ENCODE measurements at regions not wholly inside any gene's neighbourhood (a gene's known extent, or its start where the extent isn't known, plus 50 kb on each side); places are given as distances from the start of the nearest gene placed in this dataset.

- TF ChIP-seq POLR2A (IDR thresholded peaks at IDR 0.05) (no peak), POLR2AphosphoS5 (IDR thresholded peaks at IDR 0.05) (no peak)
These were observed 103.1 kb upstream of the RHOBTB1 start for GRCh38 chr10:61047081-61047480.

Data from prostate gland (tissue), 1 donor.